ENCODE measurements at regions not wholly inside any gene's neighbourhood (a gene's known extent, or its start where the extent isn't known, plus 50 kb on each side); places are given as distances from the start of the nearest gene placed in this dataset.
A peak's percentile ranks its signal among the peaks of the same experiment; 100 is the strongest.

- no peak overlapping the region for H3K4me3 ChIP-seq
- no peak for DNase-seq (ENCODE audit: low spot score)
- TF ChIP-seq CTCF (IDR thresholded peaks at IDR 0.05), result no peak
- H3K27ac ChIP-seq, result no peak overlapping the region
Measured at GRCh38 chr6:142551274-142551811, 249.5 kb downstream of the ADGRG6 start.

- no peak for TF ChIP-seq CTCF (IDR thresholded peaks at IDR 0.05)
- DNase-seq (ENCODE audit: low spot score), result no peak
- Histone ChIP-seq H3K4me3 (no peak overlapping the region), H3K27ac (no peak overlapping the region)
Measured at GRCh38 chr6:142558786-142559185, 257.0 kb downstream of the ADGRG6 start.

- DNase-seq (ENCODE audit: low spot score), result no peak
- Histone ChIP-seq H3K4me3 (no peak overlapping the region), H3K27ac (no peak overlapping the region)
- no peak for TF ChIP-seq CTCF (IDR thresholded peaks at IDR 0.05)
Measured at GRCh38 chr6:142561511-142562265, 259.9 kb downstream of the ADGRG6 start.

GRCh38 chr6:142562865-142563264 lies 261.1 kb downstream of the ADGRG6 start:
- TF ChIP-seq CTCF (IDR thresholded peaks at IDR 0.05), result no peak
- no peak for DNase-seq (ENCODE audit: low spot score)
- Histone ChIP-seq H3K27ac (no peak overlapping the region), H3K4me3 (no peak overlapping the region)

- Histone ChIP-seq H3K27ac (no peak overlapping the region), H3K4me3 (no peak overlapping the region)
- DNase-seq (ENCODE audit: low spot score), result no peak
- TF ChIP-seq CTCF (IDR thresholded peaks at IDR 0.05), result peak; percentile 80
Measured at GRCh38 chr6:142566628-142567396, 265.0 kb downstream of the ADGRG6 start.

- no peak overlapping the region for H3K4me3 ChIP-seq
- H3K27ac ChIP-seq, result no peak overlapping the region
- DNase-seq (ENCODE audit: low spot score), result no peak
- no peak for TF ChIP-seq CTCF (IDR thresholded peaks at IDR 0.05)
Measured at GRCh38 chr6:142567461-142567860, 265.7 kb downstream of the ADGRG6 start.
